HG03135 (cell line): ENCODE measurements at regions not wholly inside any gene's neighbourhood (a gene's known extent, or its start where the extent isn't known, plus 50 kb on each side); places are given as distances from the start of the nearest gene placed in this dataset.

ENCODE experiments used
- ATAC-seq: cut with Tn5 transposase; IDR thresholded peaks from one replicate; pipeline ENCODE4 v1.9.1; 2021; ENCODE audit warnings: mild to moderate bottlenecking, moderate library complexity; ENCODE audit not compliant: unreplicated experiment

- no peak for ATAC-seq
These were observed 359.0 kb downstream of the SLCO4C1 start for GRCh38 chr5:101937041-101937440.

- ATAC-seq = no peak
These were observed 361.0 kb downstream of the SLCO4C1 start for GRCh38 chr5:101935086-101935485.

- ATAC-seq = no peak
These were observed 363.5 kb downstream of the SLCO4C1 start for GRCh38 chr5:101932599-101932998.

GRCh38 chr5:101929628-101930027, 366.5 kb downstream of the SLCO4C1 start:
- ATAC-seq = no peak

GRCh38 chr5:101917166-101917565, 378.9 kb downstream of the SLCO4C1 start:
- no peak for ATAC-seq

DNA sequence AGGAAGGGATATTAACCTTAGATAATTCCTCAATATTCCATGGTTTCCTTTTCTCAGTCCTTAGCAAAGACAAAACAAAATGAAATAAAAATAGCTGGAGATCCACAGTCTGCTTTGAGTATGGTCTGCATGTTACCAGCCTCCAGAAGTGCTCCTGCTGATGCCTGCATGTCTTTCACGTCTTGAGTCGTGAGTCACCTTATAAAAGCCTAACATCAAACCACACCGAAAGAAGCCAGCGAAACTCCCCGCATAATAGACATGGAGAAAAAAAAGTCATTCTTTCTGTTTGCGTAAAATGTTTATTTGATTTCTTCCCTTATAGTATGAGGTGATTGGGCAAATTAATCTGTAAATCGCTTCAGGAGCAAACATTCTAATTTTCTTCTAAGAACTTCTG, 380.5 kb downstream of the SLCO4C1 start:
- no peak for ATAC-seq

GRCh38 chr5:101904736-101905135, 391.3 kb downstream of the SLCO4C1 start:
- no peak for ATAC-seq

DNA sequence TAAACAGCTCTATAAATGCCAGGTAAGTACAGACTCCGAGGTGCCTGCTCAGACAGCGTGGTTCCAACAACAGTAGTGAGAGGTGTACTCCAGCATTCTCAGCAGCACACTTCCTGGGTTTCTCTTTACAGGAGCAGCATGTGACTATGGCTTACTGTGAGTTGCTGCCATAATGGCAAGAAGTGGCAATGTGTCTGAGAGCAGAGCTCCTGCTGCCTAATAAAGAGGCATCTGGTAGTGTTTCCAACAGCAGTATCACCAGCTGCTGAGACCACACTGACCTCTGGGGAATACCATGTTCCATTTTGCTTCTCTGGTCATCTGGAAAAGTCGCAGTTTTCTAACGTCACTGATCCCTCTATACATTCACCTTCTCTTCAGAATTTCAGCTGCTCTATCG, 398.2 kb downstream of the SLCO4C1 start:
- no peak for ATAC-seq

- ATAC-seq = no peak
These were observed 401.1 kb downstream of the SLCO4C1 start for GRCh38 chr5:101894985-101895384.

DNA sequence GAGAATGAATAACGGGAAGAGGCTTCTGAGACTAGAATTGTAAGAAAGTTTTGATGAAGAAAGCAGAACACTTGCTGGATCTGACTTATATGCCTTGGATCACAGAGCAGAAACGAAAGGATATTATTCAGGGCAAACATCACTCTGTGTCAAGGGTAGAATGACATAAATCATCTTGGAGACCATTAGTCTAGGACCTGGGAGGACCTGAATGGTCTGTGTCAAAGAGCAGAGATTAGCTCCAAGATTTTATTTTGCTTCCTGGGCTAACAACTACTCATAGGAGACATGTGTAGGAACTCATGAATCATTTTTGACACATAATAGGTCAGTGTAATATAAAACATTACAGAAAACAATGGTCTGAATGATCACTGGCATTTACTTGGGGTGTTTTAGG, 417.9 kb downstream of the SLCO4C1 start:
- no peak for ATAC-seq

DNA sequence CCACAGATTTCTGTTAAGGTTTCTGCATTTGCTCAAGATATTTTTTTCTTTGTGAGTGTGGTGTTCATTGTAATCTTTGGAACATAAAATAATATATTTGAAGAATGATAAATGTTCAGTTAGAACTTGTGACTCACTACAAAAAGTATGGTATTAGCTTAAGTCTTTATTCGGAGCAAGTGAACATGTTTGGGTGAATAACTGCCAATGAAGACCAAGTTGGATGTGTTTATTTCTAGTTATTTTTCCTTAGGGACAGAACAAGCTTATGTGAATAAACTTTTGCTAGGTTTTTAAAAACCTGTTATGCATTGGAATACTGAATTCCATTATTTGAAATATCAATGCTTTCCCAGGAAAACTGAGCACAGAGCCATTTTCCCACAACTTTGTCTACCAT, 418.6 kb downstream of the SLCO4C1 start:
- ATAC-seq = no peak

- no peak for ATAC-seq
These were observed 429.6 kb downstream of the SLCO4C1 start for GRCh38 chr5:101866473-101866872.

DNA sequence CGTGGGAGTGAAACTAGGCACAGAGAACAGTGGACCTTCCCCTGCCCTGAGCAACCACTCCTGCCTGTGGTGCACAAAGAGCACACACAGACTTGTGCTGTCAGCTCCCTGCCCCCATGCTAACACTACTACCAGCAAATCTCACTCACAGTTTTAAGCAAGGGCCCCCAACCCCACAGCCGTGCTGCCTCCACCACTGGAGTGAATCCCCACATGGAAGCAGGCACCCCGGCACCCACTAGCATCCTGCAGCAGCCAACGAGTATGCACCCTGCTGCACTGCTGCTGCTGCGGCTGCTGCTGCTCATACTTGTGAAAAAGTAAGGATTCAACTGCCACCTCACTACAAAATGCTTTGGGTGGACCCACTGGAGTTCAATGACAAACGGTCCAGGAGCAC, 435.5 kb downstream of the SLCO4C1 start:
- ATAC-seq = no peak

GRCh38 chr5:101860145-101860544, 435.9 kb downstream of the SLCO4C1 start:
- ATAC-seq = no peak

DNA sequence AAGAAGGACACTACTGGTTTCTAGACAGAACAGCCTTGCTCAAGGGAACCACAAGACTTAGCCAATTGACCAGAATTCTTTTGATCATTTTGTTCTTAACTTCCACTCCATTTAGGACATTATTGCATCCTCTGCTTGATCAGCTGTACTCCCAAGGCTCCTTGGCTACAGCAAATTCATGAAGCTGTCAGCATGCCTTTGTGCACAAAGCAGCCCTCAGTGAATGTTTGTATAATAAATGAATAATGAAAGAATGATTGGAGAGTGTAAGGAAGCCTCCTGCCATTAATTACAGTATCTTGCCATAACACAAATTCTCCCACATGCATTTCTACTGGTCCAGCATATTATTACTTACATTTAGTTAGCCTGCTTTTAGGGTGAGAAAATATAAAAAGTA, 449.6 kb downstream of the SLCO4C1 start:
- ATAC-seq = no peak

- ATAC-seq = no peak
These were observed 453.0 kb downstream of the SLCO4C1 start for GRCh38 chr5:101843055-101843454.

- no peak for ATAC-seq
These were observed 457.6 kb downstream of the SLCO4C1 start for GRCh38 chr5:101838435-101838834.

DNA sequence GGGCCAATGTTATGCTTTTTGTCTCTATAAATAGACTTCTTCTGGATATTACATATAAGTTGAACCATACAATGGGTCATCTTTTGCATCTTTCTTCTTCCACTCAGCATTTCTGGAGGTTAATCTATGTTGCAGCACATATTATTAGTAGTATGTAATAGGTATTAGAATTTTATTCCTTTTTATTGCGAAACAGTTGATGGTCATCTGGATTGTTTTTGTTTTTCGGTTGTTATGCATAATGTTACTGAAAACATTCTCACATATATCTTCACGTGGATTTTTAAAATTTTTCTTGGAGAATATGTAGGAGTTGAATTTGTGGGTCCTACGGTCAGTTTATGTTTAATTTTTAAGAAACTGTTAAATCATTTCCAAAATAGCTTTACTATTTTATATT, 466.8 kb downstream of the SLCO4C1 start:
- ATAC-seq = no peak

- ATAC-seq = no peak
These were observed 484.6 kb downstream of the SLCO4C1 start for GRCh38 chr5:101811466-101811865.

DNA sequence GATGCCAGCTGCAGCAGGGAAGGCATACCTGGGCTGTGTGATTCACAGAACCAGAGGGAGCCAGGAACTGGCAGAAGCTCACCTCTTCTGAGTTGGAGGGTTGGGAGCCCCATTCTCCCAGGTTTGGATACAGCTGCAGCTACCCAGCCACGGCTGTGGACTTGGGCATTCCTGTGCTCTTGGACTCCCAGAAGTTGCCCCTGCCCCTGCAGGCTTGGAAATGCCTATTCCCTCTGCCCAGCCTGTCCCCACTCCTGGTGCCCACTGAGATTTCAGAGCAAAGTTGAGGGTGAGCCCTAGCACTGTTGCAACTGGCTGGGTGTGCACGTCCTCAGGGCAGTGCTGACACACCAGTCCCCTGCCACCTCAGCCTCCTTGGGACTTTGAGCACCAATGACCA, 489.7 kb downstream of the SLCO4C1 start:
- no peak for ATAC-seq

GRCh38 chr5:101796427-101796826, 499.7 kb downstream of the SLCO4C1 start:
- ATAC-seq = no peak

- no peak for ATAC-seq
These were observed 507.3 kb downstream of the SLCO4C1 start for GRCh38 chr5:101788797-101789196.

GRCh38 chr5:101785090-101785489, 511.0 kb downstream of the SLCO4C1 start:
- ATAC-seq = no peak
